ENCODE measurements at regions not wholly inside any gene's neighbourhood (a gene's known extent, or its start where the extent isn't known, plus 50 kb on each side); places are given as distances from the start of the nearest gene placed in this dataset.

DNA sequence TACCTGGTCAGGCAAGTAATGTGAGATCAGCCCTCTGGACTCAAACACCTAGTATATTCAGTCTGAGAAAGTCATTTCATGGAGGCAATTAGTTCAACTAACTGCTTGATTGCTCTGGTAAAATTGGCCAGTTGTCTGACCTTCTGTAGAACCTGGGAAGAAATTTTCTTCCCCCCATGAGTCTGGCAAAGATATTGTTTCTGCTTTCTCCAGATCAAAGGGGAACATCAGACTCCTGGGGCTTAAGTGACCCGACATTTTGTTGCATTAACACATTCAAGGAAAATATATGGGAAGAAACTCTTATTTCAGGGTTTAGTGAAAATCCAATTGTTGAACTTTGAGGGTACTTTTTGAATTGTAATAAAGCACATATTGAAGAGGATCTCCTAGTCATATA lies 375.1 kb downstream of the SUCLG1 start:
- Histone ChIP-seq H3K27me3 (ENCODE audit: control insufficient read depth in 3 of 3, insufficient read depth in 3 of 3, low read length in 2 of 3) (no peaks in the 10 kb centered on the region), H3K27ac (ENCODE audit: low read depth in 1 of 2, low read length in 1 of 2) (no peak overlapping the region), H3K9ac (ENCODE audit: insufficient read depth in 1 of 2, low read length in 2 of 2) (no peak overlapping the region), H3K36me3 (ENCODE audit: control insufficient read depth in 4 of 4, insufficient read depth in 4 of 4, low read length in 4 of 4) (no peaks in the 10 kb centered on the region), H3K4me3 (no peak overlapping the region), H3K4me1 (ENCODE audit: control insufficient read depth in 5 of 5, insufficient read depth in 5 of 5, low read length in 5 of 5) (peaks cover 0 to 3% (median 0%) of the 10 kb centered on the region in 5 donors), H3K9me3 (ENCODE audit: control insufficient read depth in 4 of 4, insufficient read depth in 3 of 4, low read length in 3 of 4) (peaks cover 0 to 2% (median 0%) of the 10 kb centered on the region in 4 donors)
- no peak for TF ChIP-seq CTCF (IDR thresholded peaks at IDR 0.05; ENCODE audit: control extremely low read depth, extremely low read depth)
- ATAC-seq (ENCODE audit: insufficient read depth, low FRiP score) (no peak), DNase-seq (no peak)
- WGBS, 2 donors, result 70 to 81% methylated on average over 1 of the region's 1 CpG

DNA sequence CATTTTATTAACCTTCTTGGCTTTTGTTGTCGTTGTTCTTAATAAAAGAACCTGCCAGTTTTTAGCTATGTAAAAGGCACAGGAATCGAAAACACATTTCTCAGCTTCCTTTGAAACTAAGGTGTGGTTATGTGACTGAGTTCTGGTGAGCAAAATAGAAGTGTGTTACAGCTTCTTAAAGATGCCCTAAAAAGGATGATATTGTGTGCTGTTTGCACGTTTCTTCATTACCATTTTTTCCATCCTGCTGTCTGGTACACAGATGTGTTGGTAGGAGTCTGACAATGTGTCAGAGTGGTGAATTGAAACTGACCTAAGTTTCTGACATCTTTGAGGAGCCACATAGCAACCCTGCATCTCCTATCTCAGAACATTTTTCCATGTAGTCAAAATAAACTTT lies 380.6 kb downstream of the SUCLG1 start:
- no peak for TF ChIP-seq CTCF (IDR thresholded peaks at IDR 0.05; ENCODE audit: control extremely low read depth, extremely low read depth)

DNA sequence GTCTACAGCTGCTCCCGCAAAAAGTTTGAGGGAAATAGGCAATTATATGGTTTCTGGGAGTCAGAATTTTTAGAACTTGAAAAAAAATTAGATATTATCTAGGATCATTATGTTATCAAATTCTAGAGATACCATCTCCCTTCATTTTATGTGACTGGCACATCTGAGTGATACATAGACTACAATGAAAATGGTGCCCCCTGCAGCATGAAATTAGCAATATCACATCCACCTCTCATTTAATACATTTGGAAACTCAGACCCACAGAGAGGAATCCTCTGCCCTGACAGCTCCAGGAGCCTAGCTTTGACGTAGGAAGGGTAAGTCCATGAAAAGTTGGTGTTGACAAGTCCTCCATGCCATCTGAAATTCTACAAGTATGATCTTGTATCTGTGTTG lies 381.6 kb downstream of the SUCLG1 start:
- Histone ChIP-seq H3K27ac (ENCODE audit: low read depth in 1 of 2, low read length in 1 of 2) (no peak overlapping the region), H3K27me3 (ENCODE audit: control insufficient read depth in 3 of 3, insufficient read depth in 3 of 3, low read length in 2 of 3) (no peaks in the 10 kb centered on the region), H3K4me3 (no peak overlapping the region), H3K9ac (ENCODE audit: insufficient read depth in 1 of 2, low read length in 2 of 2) (no peak overlapping the region), H3K4me1 (ENCODE audit: control insufficient read depth in 5 of 5, insufficient read depth in 5 of 5, low read length in 5 of 5) (no peaks in the 10 kb centered on the region), H3K36me3 (ENCODE audit: control insufficient read depth in 4 of 4, insufficient read depth in 4 of 4, low read length in 4 of 4) (no peaks in the 10 kb centered on the region), H3K9me3 (ENCODE audit: control insufficient read depth in 4 of 4, insufficient read depth in 3 of 4, low read length in 3 of 4) (peaks cover 0 to 2% (median 0%) of the 10 kb centered on the region in 4 donors)
- 65 to 70% methylated on average over 2 of the region's 2 CpGs for WGBS, 2 donors
- ATAC-seq (ENCODE audit: insufficient read depth, low FRiP score) (no peak), DNase-seq (peak in 2 of 3 donors; percentile 30 to 46)
- TF ChIP-seq CTCF (IDR thresholded peaks at IDR 0.05; ENCODE audit: control extremely low read depth, extremely low read depth), result no peak

More for the DNA sequence above, 380.6 kb downstream of the SUCLG1 start:
- ATAC-seq (ENCODE audit: insufficient read depth, low FRiP score), result no peak
- Histone ChIP-seq H3K9ac (ENCODE audit: insufficient read depth in 1 of 2, low read length in 2 of 2) (no peak overlapping the region), H3K36me3 (ENCODE audit: control insufficient read depth in 4 of 4, insufficient read depth in 4 of 4, low read length in 4 of 4) (no peaks in the 10 kb centered on the region), H3K9me3 (ENCODE audit: control insufficient read depth in 4 of 4, insufficient read depth in 3 of 4, low read length in 3 of 4) (peaks cover 0 to 2% (median 0%) of the 10 kb centered on the region in 4 donors), H3K27me3 (ENCODE audit: control insufficient read depth in 3 of 3, insufficient read depth in 3 of 3, low read length in 2 of 3) (no peaks in the 10 kb centered on the region), H3K27ac (ENCODE audit: low read depth in 1 of 2, low read length in 1 of 2) (no peak overlapping the region), H3K4me1 (ENCODE audit: control insufficient read depth in 5 of 5, insufficient read depth in 5 of 5, low read length in 5 of 5) (no peaks in the 10 kb centered on the region), H3K4me3 (no peak overlapping the region)
- WGBS, 2 donors, result 74 to 76% methylated on average over 3 of the region's 3 CpGs
- DNase-seq, result no peak

- Histone ChIP-seq H3K27me3 (ENCODE audit: control insufficient read depth in 3 of 3, insufficient read depth in 3 of 3, low read length in 2 of 3) (no peaks in the 10 kb centered on the region), H3K4me3 (no peak overlapping the region), H3K36me3 (ENCODE audit: control insufficient read depth in 4 of 4, insufficient read depth in 4 of 4, low read length in 4 of 4) (no peaks in the 10 kb centered on the region), H3K9me3 (ENCODE audit: control insufficient read depth in 4 of 4, insufficient read depth in 3 of 4, low read length in 3 of 4) (peaks cover 0 to 3% (median 0%) of the 10 kb centered on the region in 4 donors), H3K27ac (ENCODE audit: low read depth in 1 of 2, low read length in 1 of 2) (no peak overlapping the region), H3K9ac (ENCODE audit: insufficient read depth in 1 of 2, low read length in 2 of 2) (no peak overlapping the region), H3K4me1 (ENCODE audit: control insufficient read depth in 5 of 5, insufficient read depth in 5 of 5, low read length in 5 of 5) (no peaks in the 10 kb centered on the region)
- 88 to 91% methylated on average over 1 of the region's 1 CpG for WGBS, 2 donors
- TF ChIP-seq CTCF (IDR thresholded peaks at IDR 0.05; ENCODE audit: control extremely low read depth, extremely low read depth), result no peak
- ATAC-seq (ENCODE audit: insufficient read depth, low FRiP score), result no peak
- DNase-seq, result no peak
These were observed 388.0 kb downstream of the SUCLG1 start for GRCh38 chr2:84071050-84071449.
